Activated CD4-positive, alpha-beta memory T cell treated with anti-CD3 and anti-CD28 coated beads, Interleukin-2, amount 10 ng/mL, durations not matched to agents 7 days and 5 days (primary cell): ENCODE measurements at regions not wholly inside any gene's neighbourhood (a gene's known extent, or its start where the extent isn't known, plus 50 kb on each side); places are given as distances from the start of the nearest gene placed in this dataset.
"Not testable (repeated sequence)": the region's sequence is repeated elsewhere in the genome, so short reads cannot be mapped to it uniquely, and the experiment has no call there.

Experiments
- CTCF ChIA-PET: fragments of 350-600 bp; sonication (Branson Sonifier 250); formaldehyde crosslinking; loops from one replicate; lab custom pipeline; 2021; ENCODE audit warnings: antibody characterized with exemption, inconsistent platforms; lab: Charles Lee
- POLR2A ChIA-PET: fragments of 350-600 bp; sonication (Branson Sonifier 250); formaldehyde crosslinking; loops from one replicate; lab custom pipeline; 2021; ENCODE audit warnings: antibody characterized with exemption; lab: Charles Lee
- DNase-seq: peaks from one replicate; pipeline ENCODE4 v3.0.0-alpha.2; 2020
- H3K27ac Mint-ChIP-seq: one replicate; pipeline ENCODE4 v1.8.0; 2021; ENCODE audit warnings: mild to moderate bottlenecking, mixed read lengths
- H3K27me3 Mint-ChIP-seq: one replicate; pipeline ENCODE4 v1.8.0; 2021; ENCODE audit warnings: mixed read lengths
- H3K36me3 Mint-ChIP-seq: one replicate; pipeline ENCODE4 v1.8.0; 2021; ENCODE audit warnings: low read depth, mixed read lengths
- H3K4me1 Mint-ChIP-seq: one replicate; pipeline ENCODE4 v1.8.0; 2021; ENCODE audit warnings: mixed read lengths
- H3K4me3 Mint-ChIP-seq: one replicate; pipeline ENCODE4 v1.8.0; 2021; ENCODE audit warnings: mild to moderate bottlenecking, mixed read lengths
- H3K9me3 Mint-ChIP-seq: one replicate; pipeline ENCODE4 v1.8.0; 2021; ENCODE audit warnings: mixed read lengths

GRCh38 chr4:49270435-49270834 lies 284.4 kb downstream of the CWH43 start:
- H3K27me3 Mint-ChIP-seq, H3K4me3 Mint-ChIP-seq, DNase-seq, POLR2A ChIA-PET, CTCF ChIA-PET, H3K36me3 Mint-ChIP-seq, H3K9me3 Mint-ChIP-seq, H3K27ac Mint-ChIP-seq, H3K4me1 Mint-ChIP-seq: not testable (repeated sequence)

- CTCF ChIA-PET, H3K27ac Mint-ChIP-seq, H3K4me1 Mint-ChIP-seq, H3K4me3 Mint-ChIP-seq, H3K9me3 Mint-ChIP-seq, DNase-seq, H3K36me3 Mint-ChIP-seq, H3K27me3 Mint-ChIP-seq, POLR2A ChIA-PET: not testable (repeated sequence)
Observed at GRCh38 chr4:49270912-49271311, 284.8 kb downstream of the CWH43 start.

- POLR2A ChIA-PET, H3K36me3 Mint-ChIP-seq, H3K27ac Mint-ChIP-seq, CTCF ChIA-PET, H3K9me3 Mint-ChIP-seq, DNase-seq, H3K4me1 Mint-ChIP-seq, H3K4me3 Mint-ChIP-seq, H3K27me3 Mint-ChIP-seq: not testable (repeated sequence)
Observed at GRCh38 chr4:49285905-49286304, 299.8 kb downstream of the CWH43 start.

- H3K27me3 Mint-ChIP-seq, POLR2A ChIA-PET, H3K4me1 Mint-ChIP-seq, H3K4me3 Mint-ChIP-seq, CTCF ChIA-PET, H3K27ac Mint-ChIP-seq, DNase-seq, H3K36me3 Mint-ChIP-seq: not testable (repeated sequence)
- H3K9me3 Mint-ChIP-seq: peaks cover 11% of the 10 kb centered on the region
Observed at GRCh38 chr4:49286926-49287745, 301.1 kb downstream of the CWH43 start.

GRCh38 chr4:49287893-49288292 lies 301.8 kb downstream of the CWH43 start:
- DNase-seq, H3K27me3 Mint-ChIP-seq, H3K4me3 Mint-ChIP-seq, H3K4me1 Mint-ChIP-seq, POLR2A ChIA-PET, CTCF ChIA-PET, H3K36me3 Mint-ChIP-seq, H3K27ac Mint-ChIP-seq: not testable (repeated sequence)
- peaks cover 13% of the 10 kb centered on the region for H3K9me3 Mint-ChIP-seq

- H3K4me3 Mint-ChIP-seq, H3K4me1 Mint-ChIP-seq, H3K27me3 Mint-ChIP-seq, POLR2A ChIA-PET, CTCF ChIA-PET, H3K27ac Mint-ChIP-seq, H3K36me3 Mint-ChIP-seq, DNase-seq: not testable (repeated sequence)
- peaks cover 17% of the 10 kb centered on the region for H3K9me3 Mint-ChIP-seq
Observed at GRCh38 chr4:49288796-49289195, 302.7 kb downstream of the CWH43 start.

GRCh38 chr4:49314815-49315214 lies 328.7 kb downstream of the CWH43 start:
- POLR2A ChIA-PET: not testable (repeated sequence)

GRCh38 chr4:49320725-49321410 lies 334.8 kb downstream of the CWH43 start:
- DNase-seq, H3K27me3 Mint-ChIP-seq, H3K27ac Mint-ChIP-seq, H3K4me1 Mint-ChIP-seq, H3K4me3 Mint-ChIP-seq, POLR2A ChIA-PET, H3K36me3 Mint-ChIP-seq, CTCF ChIA-PET: not testable (repeated sequence)
- H3K9me3 Mint-ChIP-seq: peaks cover 22% of the 10 kb centered on the region

More at GRCh38 chr4:49314815-49315214, 328.7 kb downstream of the CWH43 start:
- H3K4me3 Mint-ChIP-seq, H3K27ac Mint-ChIP-seq, H3K4me1 Mint-ChIP-seq, H3K36me3 Mint-ChIP-seq, CTCF ChIA-PET, DNase-seq, H3K27me3 Mint-ChIP-seq: not testable (repeated sequence)
- H3K9me3 Mint-ChIP-seq: peaks cover 23% of the 10 kb centered on the region

- CTCF ChIA-PET, POLR2A ChIA-PET, H3K4me1 Mint-ChIP-seq, H3K27ac Mint-ChIP-seq, H3K4me3 Mint-ChIP-seq, DNase-seq, H3K27me3 Mint-ChIP-seq, H3K36me3 Mint-ChIP-seq: not testable (repeated sequence)
- peaks cover 17% of the 10 kb centered on the region for H3K9me3 Mint-ChIP-seq
Observed at GRCh38 chr4:49321511-49322300, 335.6 kb downstream of the CWH43 start.

GRCh38 chr4:49322610-49323572 lies 336.8 kb downstream of the CWH43 start:
- H3K27ac Mint-ChIP-seq, H3K36me3 Mint-ChIP-seq, H3K4me1 Mint-ChIP-seq, H3K27me3 Mint-ChIP-seq, DNase-seq, H3K4me3 Mint-ChIP-seq, POLR2A ChIA-PET, CTCF ChIA-PET: not testable (repeated sequence)
- H3K9me3 Mint-ChIP-seq: peaks cover 17% of the 10 kb centered on the region

- H3K27ac Mint-ChIP-seq, CTCF ChIA-PET, H3K4me1 Mint-ChIP-seq, H3K4me3 Mint-ChIP-seq, H3K27me3 Mint-ChIP-seq, POLR2A ChIA-PET, DNase-seq, H3K36me3 Mint-ChIP-seq: not testable (repeated sequence)
- H3K9me3 Mint-ChIP-seq: peaks cover 17% of the 10 kb centered on the region
Observed at GRCh38 chr4:49323573-49323940, 337.5 kb downstream of the CWH43 start.
